Stimulated activated CD4-positive, alpha-beta T cell treated with anti-CD3 and anti-CD28 coated beads, Interleukin-1b, Interleukin-23, amount 100 ng/mL, for 1 hour (primary cell): ENCODE measurements at regions not wholly inside any gene's neighbourhood (a gene's known extent, or its start where the extent isn't known, plus 50 kb on each side); places are given as distances from the start of the nearest gene placed in this dataset.

Experiments used
- DNase-seq, 2 donors: peaks; one replicate each; pipeline ENCODE4 v3.0.0-alpha.2; 2020; ENCODE audit warnings: low read depth in 2 of 2

DNA sequence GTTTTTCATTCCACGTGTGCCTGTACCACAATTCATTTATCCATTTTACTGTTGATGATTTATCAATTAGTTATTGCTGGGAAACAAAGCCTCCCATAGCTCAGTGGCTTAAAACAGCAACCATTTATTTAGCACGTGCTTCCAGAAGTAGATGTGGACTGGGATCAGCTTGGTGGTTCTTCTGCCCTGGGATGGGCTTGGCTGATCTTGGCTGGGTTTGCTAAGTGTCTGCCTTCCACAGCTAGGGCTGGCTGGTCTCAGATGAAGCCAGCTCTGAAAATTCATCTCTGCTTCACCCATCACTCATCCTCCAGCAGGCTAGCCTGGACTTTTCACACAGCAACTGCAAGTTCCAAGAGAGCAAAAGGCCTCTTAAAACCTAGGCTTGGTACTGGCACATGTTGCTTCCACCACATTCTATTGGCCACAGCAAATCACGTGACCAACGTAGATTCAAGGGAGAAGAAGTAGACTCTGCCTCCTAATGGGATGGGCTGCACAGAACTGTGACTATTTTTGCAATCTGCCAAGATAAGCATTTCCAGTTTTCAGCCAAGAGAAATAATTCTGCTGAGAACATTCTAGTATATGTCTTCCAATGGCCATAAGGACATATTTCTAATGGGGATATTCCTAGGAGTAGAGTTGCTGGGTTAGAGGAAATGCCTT is 124.9 kb downstream of the MN1 start:
- DNase-seq = no peak

GRCh38 chr22:27677905-27678458 is 123.6 kb downstream of the MN1 start:
- no peak for DNase-seq

- no peak for DNase-seq
Observed at GRCh38 chr22:27679176-27679575, 122.4 kb downstream of the MN1 start.

DNA sequence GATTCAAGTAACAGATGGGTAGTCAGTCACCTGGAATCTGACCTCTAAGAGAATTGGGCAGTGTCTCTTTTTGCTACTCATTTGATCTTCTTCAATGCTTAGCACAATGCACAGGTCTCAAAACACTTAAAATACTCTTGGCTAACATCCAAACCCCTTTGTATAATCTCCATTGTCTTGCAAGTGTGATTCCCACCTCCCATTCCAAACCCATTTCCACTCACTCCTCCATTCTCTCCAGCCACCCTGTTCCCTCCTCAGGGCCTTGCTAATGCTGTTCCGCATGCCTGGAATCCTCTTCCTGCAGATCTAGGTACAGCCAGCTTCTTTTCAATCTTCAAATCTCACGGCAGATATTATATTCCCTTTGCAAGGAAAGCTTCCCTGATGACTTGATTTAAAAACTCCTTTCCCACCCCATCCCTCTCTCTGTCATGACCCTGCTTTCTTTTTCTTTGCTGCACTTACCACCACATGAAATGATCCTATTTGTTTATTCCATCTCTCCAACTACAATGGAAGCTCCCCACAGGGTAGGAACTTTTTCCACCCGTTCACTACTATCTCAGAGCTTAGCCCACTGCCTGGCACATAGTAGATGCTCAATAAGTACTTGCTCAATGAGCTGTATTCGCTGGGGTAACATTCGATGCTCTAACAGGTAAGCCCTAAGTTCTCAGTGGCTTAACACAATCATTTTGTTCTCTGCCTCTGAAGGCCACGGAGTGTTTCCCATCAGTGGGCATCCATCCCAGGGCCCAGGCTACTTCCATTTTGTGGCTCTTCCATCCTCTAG is 121.7 kb downstream of the MN1 start:
- no peak for DNase-seq

DNA sequence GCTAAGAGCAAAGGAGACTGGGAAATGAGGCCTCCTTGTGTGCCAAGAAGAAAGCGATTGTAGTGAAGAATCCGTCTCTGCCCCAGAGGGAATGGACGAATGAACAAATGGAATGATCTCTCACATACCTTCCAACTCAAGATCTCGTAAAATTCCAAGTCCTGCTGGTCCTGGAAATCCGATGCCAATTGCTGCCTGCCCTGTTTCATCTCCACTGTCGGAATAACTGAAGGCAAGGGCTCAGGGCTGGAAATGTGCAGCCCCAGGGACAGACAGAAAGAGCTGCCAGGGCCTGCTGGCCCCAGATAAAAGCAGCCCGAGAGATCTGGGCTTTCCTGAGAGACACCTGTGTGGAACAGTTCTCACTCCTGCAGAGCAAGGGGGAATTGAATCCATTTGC is 120.9 kb downstream of the MN1 start:
- DNase-seq = no peak

GRCh38 chr22:27681037-27681436 is 120.5 kb downstream of the MN1 start:
- no peak for DNase-seq

DNA sequence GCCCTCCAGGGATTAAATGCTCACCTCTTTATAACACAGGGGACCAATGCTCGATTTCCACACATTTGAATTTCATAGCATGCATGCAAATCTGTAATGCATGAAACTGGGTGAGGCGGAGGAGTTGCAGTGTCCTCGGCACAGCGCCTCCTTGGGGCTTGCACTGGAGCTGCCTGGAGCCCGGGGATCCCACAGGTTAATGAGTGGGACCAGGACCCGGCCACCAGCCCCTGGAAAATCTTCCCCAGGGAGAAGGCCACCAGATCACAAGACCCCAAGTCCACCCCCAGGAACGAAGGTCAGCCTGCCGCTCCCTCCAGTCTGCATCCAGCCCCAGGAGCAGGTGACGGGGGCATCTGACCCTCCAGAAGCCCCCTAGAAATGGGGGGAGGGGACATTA is 119.1 kb downstream of the MN1 start:
- no peak for DNase-seq

DNA sequence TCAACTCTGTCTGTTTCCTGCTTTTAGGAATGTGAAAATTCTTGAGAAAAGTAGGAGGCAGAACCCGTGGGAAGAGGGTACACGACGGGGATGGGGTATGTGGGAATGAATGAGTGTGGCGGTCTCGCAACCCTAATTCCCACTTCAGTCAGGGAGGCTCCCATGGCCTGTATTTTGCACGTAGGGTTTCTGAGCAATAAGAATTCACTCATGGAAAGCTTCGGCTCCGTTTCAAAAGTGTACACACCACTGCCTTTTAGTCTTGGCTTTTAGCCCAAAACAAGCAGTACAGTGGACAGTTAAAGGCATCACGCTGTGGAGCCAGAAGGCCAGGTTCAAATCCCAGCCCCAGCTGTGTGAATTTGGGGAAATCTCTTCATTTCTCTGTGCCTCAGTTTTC is 116.7 kb downstream of the MN1 start:
- DNase-seq = no peak

DNA sequence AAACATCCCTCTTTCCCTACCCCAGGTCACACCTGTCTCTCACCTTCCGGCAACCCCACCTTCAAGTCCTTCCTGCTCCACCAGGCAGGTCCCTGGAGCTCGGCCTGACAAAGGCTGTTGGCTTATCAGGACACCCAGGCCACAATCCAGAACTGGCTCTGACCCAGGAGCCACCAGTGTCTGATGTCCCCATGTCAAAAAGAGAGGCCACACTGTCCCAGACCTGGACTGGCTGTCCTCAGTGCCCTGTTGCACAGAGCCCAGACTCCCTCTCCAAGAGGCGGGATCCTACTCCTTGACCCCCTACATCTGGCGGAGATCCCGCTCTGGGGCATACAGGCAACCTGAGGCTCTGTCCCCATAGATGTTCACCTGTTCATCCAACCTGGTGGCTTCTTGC is 116.0 kb downstream of the MN1 start:
- no peak for DNase-seq

DNA sequence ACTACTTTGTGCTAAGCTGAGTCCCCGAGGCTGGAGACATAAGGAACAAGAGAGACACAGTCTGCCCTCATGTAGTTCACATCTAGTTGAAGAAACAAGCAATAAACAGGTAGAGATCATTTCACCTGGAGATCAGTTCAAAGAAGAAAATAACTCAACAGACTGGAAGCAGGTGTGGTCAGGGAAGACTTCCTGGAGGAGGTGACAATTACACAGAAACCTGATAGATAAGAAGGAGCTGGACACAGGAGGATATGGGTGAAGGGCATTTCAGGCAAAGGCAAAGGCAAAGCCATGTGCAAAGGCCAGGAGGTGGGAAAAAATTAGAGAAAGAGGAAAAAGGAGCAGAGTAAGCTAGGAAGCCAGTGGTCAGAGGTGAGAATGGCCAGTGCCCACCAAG is 115.6 kb downstream of the MN1 start:
- no peak for DNase-seq

DNA sequence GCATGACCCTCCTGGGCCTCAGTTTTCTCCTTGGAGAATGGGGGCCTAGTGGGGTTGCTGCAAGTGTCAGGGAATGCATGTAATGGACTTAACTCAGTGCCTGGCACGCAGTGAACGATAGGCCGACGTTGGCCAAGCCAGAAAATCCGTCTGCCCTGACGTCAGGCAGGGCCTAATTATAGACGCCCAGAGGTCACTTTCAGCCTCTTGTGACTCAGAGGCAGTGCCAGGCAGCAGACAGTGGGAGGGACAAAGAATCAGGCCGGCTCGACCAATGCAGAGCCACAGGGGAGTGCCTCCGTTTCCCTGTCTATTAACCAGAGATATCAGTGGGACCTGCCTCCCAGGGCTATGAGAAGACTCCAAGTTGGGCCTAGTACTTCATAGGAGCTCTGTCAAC is 115.0 kb downstream of the MN1 start:
- no peak for DNase-seq

GRCh38 chr22:27687984-27688545 is 113.5 kb downstream of the MN1 start:
- no peak for DNase-seq

DNA sequence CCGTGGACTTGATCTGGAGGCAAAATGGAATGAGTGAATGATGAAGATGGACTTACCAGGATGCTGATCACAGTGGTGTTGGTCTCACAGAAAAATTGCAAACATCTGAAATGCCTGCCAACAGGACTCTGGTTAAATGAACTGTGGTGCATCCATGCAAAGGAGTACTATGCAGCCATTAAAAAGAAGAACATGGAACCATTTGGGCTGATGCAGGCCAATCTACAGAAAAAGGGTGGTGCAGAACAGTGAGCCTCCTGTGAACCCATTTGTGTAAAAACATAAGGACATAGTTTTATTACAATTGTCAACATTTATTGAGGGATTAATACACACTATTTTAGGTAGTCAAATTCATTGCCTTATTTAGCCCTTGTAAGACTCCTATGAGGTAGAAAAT is 111.9 kb downstream of the MN1 start:
- no peak for DNase-seq

GRCh38 chr22:27690599-27690998 is 111.0 kb downstream of the MN1 start:
- DNase-seq = no peak

GRCh38 chr22:27692243-27692642 is 109.3 kb downstream of the MN1 start:
- DNase-seq = no peak

DNA sequence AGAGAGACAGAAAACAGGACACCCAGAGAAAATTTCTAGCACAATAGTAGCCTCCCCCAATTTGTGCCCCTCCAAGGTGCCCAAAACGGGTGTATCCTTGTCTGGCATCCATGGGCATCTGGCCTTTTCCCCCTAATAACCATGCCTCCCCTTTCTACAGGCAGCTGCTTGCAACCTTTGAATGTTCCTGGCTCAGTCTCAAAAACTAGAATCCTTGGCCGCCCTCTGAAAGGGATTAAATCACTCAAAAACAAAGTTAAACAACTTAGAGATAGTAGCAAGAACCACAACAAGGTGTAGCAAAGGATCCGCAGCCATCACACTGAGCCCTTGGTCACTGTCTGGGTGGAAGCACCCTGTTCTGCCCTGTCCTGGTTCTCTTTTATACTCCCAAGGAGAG is 105.6 kb downstream of the MN1 start:
- DNase-seq = no peak

DNA sequence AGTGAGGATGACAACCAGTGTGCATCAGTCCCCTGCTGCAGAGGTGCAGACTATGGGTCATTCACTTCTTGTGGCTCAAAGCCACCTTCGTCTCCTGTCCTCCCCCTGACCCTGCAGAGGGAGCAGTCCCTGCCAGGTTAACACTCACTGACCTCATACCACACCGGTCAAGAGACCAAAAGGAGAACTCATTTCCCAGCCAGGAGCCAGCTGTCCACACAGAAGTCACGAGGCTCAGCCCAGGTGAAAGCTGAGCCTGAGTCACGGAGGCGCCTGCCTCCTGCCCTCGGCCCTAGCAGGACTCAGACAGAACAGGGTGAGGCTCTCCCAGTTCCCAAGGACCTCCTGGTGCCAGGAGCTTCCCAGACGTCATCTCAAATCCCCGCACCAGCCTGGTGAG is 103.7 kb downstream of the MN1 start:
- DNase-seq = no peak
